ENCODE measurements at regions not wholly inside any gene's neighbourhood (a gene's known extent, or its start where the extent isn't known, plus 50 kb on each side); places are given as distances from the start of the nearest gene placed in this dataset.
"Not testable (repeated sequence)": the region's sequence is repeated elsewhere in the genome, so short reads cannot be mapped to it uniquely, and the experiment has no call there.

DNA sequence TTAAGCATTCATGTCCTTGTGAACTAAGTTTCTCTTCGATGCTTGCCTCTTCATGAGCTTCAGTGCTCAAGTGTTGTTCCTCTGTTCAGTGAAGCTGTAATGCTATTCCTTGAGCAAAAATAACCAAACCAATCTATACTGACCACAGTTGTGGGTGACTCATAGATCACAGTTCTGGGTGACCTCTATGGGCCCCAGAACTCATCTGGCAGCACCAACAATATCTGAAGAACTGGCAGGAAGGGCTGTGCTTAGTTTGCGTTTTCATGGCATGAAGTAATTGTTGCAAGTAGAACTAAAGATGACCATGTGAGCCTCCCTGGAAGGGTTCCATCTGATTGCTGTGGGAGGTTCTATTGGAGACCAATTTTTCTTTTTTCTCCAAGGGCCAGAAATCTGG, 106.2 kb downstream of the CCNG2 start:
- TF ChIP-seq, protein P1, sequence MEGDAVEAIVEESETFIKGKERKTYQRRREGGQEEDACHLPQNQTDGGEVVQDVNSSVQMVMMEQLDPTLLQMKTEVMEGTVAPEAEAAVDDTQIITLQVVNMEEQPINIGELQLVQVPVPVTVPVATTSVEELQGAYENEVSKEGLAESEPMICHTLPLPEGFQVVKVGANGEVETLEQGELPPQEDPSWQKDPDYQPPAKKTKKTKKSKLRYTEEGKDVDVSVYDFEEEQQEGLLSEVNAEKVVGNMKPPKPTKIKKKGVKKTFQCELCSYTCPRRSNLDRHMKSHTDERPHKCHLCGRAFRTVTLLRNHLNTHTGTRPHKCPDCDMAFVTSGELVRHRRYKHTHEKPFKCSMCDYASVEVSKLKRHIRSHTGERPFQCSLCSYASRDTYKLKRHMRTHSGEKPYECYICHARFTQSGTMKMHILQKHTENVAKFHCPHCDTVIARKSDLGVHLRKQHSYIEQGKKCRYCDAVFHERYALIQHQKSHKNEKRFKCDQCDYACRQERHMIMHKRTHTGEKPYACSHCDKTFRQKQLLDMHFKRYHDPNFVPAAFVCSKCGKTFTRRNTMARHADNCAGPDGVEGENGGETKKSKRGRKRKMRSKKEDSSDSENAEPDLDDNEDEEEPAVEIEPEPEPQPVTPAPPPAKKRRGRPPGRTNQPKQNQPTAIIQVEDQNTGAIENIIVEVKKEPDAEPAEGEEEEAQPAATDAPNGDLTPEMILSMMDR (IDR thresholded peaks at IDR 0.05; ENCODE audit: unreplicated experiment) = no peak
- no peak overlapping the region for H3K4me3 Mint-ChIP-seq
- no peaks in the 10 kb centered on the region for H3K4me1 Mint-ChIP-seq
- DNase-seq (ENCODE audit: low spot score in 2 of 2, unreplicated experiment in 2 of 2) = no peak
- no peaks in the 10 kb centered on the region for H3K36me3 Mint-ChIP-seq
- peaks cover 19% of the 10 kb centered on the region for H3K9me3 Mint-ChIP-seq
- H3K27me3 Mint-ChIP-seq (ENCODE audit: low read depth) = peaks cover 25% of the 10 kb centered on the region
- no peak overlapping the region for H3K27ac Mint-ChIP-seq

DNA sequence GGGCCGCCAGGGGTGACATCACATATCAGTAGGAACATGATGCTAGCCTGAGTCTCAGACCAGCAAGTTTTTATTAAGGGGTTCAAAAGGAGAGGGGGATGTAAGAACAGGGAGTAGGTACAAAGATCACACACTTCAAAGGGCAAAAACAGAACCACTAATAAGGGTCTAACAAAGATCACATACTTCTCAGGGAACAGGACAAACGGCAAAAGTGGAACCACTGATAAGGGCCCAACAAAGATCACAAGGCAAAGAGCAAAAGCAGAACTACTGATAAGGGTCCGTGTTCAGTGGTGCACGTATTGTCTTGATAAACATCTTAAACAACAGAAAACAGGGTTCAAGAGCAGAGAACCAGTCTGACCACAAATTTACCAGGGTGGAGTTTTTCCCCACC, 107.0 kb downstream of the CCNG2 start:
- not testable (repeated sequence) for H3K36me3 Mint-ChIP-seq

DNA sequence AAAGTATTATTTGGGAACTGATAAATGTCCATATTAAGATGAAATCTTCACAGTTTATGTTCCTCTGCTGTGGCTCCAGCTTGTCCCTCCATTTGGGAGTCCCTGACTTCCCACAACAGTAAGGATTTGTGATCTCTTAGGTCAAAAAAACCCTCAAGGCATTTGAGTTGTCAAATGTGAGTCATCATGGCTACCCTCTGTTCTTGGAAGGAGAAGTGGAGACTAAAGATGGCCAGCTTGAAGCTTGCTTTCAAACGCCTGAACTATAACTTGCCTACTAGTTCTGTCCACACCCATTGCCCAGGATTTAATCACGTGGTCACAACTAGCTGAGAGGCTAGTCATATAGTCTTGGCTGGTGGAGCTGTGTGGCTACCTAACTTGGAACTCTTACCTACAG, 107.8 kb downstream of the CCNG2 start:
- Mint-ChIP-seq H3K36me3 (no peaks in the 10 kb centered on the region), H3K4me1 (no peaks in the 10 kb centered on the region), H3K27ac (no peak overlapping the region), H3K4me3 (no peak overlapping the region), H3K9me3 (peaks cover 19% of the 10 kb centered on the region), H3K27me3 (ENCODE audit: low read depth) (peaks cover 26% of the 10 kb centered on the region)
- TF ChIP-seq, protein P1 (IDR thresholded peaks at IDR 0.05; ENCODE audit: unreplicated experiment) = no peak
- no peak for DNase-seq (ENCODE audit: low spot score in 2 of 2, unreplicated experiment in 2 of 2)

More for the DNA sequence above, 107.0 kb downstream of the CCNG2 start:
- Mint-ChIP-seq H3K9me3 (peaks cover 19% of the 10 kb centered on the region), H3K27me3 (ENCODE audit: low read depth) (peaks cover 25% of the 10 kb centered on the region)
- DNase-seq (ENCODE audit: low spot score in 2 of 2, unreplicated experiment in 2 of 2); H3K4me3 Mint-ChIP-seq; H3K27ac Mint-ChIP-seq; H3K4me1 Mint-ChIP-seq: not testable (repeated sequence)

DNA sequence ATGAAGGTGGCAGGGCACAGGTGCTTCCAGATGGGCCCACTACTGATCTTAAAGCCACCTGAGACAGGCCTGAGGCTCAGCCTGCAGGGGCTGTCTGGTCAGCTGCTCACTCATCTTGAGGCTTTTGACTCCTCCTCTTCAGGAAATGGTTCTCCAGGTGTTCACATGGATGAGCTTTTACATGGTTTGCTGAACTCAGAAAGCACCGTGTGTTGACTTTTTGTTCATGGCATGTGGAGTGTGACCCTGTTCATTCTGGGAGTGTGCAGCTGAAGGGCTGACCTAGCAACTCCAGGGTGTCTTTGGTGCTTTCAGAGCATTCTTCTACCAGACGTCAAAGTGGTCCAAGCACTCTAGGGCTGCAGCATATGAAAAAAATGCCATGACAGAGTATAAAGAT, 111.1 kb downstream of the CCNG2 start:
- H3K4me3 Mint-ChIP-seq = no peak overlapping the region
- TF ChIP-seq, protein P1 (IDR thresholded peaks at IDR 0.05; ENCODE audit: unreplicated experiment) = no peak
- no peak overlapping the region for H3K27ac Mint-ChIP-seq
- no peaks in the 10 kb centered on the region for H3K4me1 Mint-ChIP-seq
- no peaks in the 10 kb centered on the region for H3K36me3 Mint-ChIP-seq
- peaks cover 14% of the 10 kb centered on the region for H3K9me3 Mint-ChIP-seq
- H3K27me3 Mint-ChIP-seq (ENCODE audit: low read depth) = peaks cover 37% of the 10 kb centered on the region
- no peak for DNase-seq (ENCODE audit: low spot score in 2 of 2, unreplicated experiment in 2 of 2)

DNA sequence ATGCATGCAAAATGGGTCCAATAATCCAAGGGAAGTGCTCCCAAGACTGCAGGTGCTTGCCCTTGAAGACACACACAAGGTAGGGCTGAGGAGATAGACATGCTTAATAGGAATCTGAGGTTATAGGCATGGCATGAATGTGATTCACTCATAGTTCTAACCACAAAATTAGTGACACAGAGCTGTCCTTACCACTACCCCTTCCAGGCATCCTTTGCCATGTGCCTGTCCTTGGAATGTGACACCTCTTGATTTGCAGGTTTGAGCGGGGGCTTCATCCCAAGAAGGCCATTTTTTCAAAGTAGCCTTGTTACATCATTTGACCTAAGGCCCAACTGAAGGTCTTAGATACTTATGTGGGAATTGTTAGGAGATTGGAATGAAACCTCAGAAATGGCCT, 112.5 kb downstream of the CCNG2 start:
- DNase-seq (ENCODE audit: low spot score in 2 of 2, unreplicated experiment in 2 of 2) = no peak
- Mint-ChIP-seq H3K4me1 (no peaks in the 10 kb centered on the region), H3K9me3 (peaks cover 2% of the 10 kb centered on the region), H3K36me3 (no peaks in the 10 kb centered on the region), H3K4me3 (no peak overlapping the region), H3K27ac (no peak overlapping the region), H3K27me3 (ENCODE audit: low read depth) (peaks cover 51% of the 10 kb centered on the region)
- TF ChIP-seq, protein P1 (IDR thresholded peaks at IDR 0.05; ENCODE audit: unreplicated experiment) = no peak

DNA sequence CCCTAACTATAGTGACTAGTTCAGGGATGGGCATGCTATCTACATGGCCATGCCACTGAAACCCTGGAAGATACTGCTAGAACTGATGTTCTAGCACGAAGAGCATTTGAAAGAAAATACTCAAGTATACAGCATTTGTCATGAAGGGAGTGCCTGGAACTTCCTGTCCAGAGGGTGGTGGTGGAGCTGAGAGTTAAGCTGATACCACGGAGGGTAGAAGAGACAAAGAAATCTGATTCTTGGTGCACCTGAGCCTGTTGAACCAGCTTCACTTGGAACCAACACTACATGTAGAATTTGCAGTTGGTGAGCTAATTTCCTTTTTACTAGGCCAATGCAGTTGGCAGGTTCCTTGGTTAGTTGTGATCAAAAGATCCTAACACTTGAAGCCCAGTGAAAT, 116.4 kb downstream of the CCNG2 start:
- Mint-ChIP-seq H3K36me3 (no peaks in the 10 kb centered on the region), H3K9me3 (no peaks in the 10 kb centered on the region), H3K4me1 (no peaks in the 10 kb centered on the region), H3K27me3 (ENCODE audit: low read depth) (peaks cover 65% of the 10 kb centered on the region), H3K27ac (no peak overlapping the region), H3K4me3 (no peak overlapping the region)
- DNase-seq (ENCODE audit: low spot score in 2 of 2, unreplicated experiment in 2 of 2) = no peak
- TF ChIP-seq, protein P1 (IDR thresholded peaks at IDR 0.05; ENCODE audit: unreplicated experiment) = no peak

DNA sequence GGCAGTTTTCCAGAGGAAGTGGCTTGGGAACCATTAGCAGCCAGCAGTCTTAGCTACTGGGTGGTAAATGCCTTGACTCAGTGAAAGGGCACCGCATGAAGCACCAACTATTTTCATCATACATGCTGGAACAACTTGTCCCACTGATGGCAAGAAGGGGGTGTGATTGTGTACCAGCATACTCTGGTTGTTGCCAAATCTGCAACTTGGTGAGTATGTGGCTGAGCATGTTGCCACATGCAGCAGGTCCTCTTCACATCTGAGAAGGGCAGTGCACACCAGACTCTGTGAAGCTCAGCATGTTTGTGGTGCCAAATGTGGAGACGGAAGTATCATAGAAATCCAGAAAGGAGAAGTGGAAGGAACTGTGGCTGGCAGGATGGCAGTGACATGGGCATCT, 122.1 kb downstream of the CCNG2 start:
- DNase-seq (ENCODE audit: low spot score in 2 of 2, unreplicated experiment in 2 of 2); H3K27ac Mint-ChIP-seq; H3K4me3 Mint-ChIP-seq; H3K4me1 Mint-ChIP-seq; H3K9me3 Mint-ChIP-seq; H3K36me3 Mint-ChIP-seq: not testable (repeated sequence)
- peaks cover 86% of the 10 kb centered on the region for H3K27me3 Mint-ChIP-seq (ENCODE audit: low read depth)

Measured in mesothelial cell of epicardium (in vitro differentiated cells).